ENCODE measurements at regions not wholly inside any gene's neighbourhood (a gene's known extent, or its start where the extent isn't known, plus 50 kb on each side); places are given as distances from the start of the nearest gene placed in this dataset.

DNA sequence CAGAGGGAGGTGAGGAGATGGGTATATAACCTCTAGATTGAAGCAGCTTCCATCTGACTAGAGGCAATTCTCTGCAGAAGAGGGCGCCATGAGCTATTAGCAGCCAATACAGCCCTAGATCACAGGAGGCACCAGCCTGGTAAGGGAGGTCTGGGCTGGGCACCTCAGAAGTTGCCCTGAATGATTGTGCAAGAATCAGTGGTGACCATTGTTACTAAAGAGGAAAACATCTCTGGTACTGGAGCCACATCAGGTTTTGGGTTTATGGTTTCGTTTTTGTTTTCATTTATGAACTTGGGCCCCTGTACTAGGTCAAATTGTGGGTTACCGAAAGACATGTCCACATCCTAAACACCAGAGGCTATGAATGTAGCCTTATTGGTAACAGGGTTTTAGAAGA is 342.0 kb downstream of the MLLT3 start:
- TF ChIP-seq, protein P1, sequence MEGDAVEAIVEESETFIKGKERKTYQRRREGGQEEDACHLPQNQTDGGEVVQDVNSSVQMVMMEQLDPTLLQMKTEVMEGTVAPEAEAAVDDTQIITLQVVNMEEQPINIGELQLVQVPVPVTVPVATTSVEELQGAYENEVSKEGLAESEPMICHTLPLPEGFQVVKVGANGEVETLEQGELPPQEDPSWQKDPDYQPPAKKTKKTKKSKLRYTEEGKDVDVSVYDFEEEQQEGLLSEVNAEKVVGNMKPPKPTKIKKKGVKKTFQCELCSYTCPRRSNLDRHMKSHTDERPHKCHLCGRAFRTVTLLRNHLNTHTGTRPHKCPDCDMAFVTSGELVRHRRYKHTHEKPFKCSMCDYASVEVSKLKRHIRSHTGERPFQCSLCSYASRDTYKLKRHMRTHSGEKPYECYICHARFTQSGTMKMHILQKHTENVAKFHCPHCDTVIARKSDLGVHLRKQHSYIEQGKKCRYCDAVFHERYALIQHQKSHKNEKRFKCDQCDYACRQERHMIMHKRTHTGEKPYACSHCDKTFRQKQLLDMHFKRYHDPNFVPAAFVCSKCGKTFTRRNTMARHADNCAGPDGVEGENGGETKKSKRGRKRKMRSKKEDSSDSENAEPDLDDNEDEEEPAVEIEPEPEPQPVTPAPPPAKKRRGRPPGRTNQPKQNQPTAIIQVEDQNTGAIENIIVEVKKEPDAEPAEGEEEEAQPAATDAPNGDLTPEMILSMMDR (IDR thresholded peaks at IDR 0.05), result no peak
- ChIA-PET POLR2A (no interaction called here), CTCF (no interaction called here)
- H3K27me3 Mint-ChIP-seq, result no peaks in the 10 kb centered on the region
- intact Hi-C loops (cut with DNase I, micrococcal nuclease), result no loop called here
- ATAC-seq (ENCODE audit: poor library complexity), result no peak
- H3K27ac ChIP-seq (ENCODE audit: low read depth in 1 of 2, low read length in 2 of 2), result no peak overlapping the region
- H3K9me3 ChIP-seq (ENCODE audit: control insufficient read depth in 1 of 2, insufficient read depth in 1 of 2, low read length in 2 of 2), result peaks cover 3 to 4% of the 10 kb centered on the region in 2 experiments
- peaks cover 4% of the 10 kb centered on the region for H3K4me1 Mint-ChIP-seq (ENCODE audit: low read depth)
- H3K27ac Mint-ChIP-seq, result no peak overlapping the region
- peaks cover 2% of the 10 kb centered on the region for H3K9me3 Mint-ChIP-seq
- H3K36me3 ChIP-seq (ENCODE audit: insufficient read depth, low read length), result no peaks in the 10 kb centered on the region
- H3K4me1 ChIP-seq (ENCODE audit: insufficient read depth, low read length), result no peaks in the 10 kb centered on the region
- no peak for DNase-seq
- H3K4me3 ChIP-seq (ENCODE audit: low read length), result no peak overlapping the region
- no peaks in the 10 kb centered on the region for H3K36me3 Mint-ChIP-seq (ENCODE audit: low read depth)
- H3K4me3 Mint-ChIP-seq, result no peak overlapping the region
- H3K27me3 ChIP-seq (ENCODE audit: control insufficient read depth in 1 of 2, insufficient read depth in 2 of 2, low read length in 2 of 2), result no peaks in the 10 kb centered on the region

GRCh38 chr9:20276762-20277161 is 345.5 kb downstream of the MLLT3 start:
- no peak for ATAC-seq (ENCODE audit: poor library complexity)
- POLR2A ChIA-PET, result no interaction called here
- Histone ChIP-seq H3K27ac (ENCODE audit: low read depth in 1 of 2, low read length in 2 of 2) (no peak overlapping the region), H3K4me1 (ENCODE audit: insufficient read depth, low read length) (no peaks in the 10 kb centered on the region), H3K4me3 (ENCODE audit: low read length) (no peak overlapping the region), H3K9me3 (ENCODE audit: control insufficient read depth in 1 of 2, insufficient read depth in 1 of 2, low read length in 2 of 2) (peaks cover 3 to 4% of the 10 kb centered on the region in 2 experiments), H3K36me3 (ENCODE audit: insufficient read depth, low read length) (no peaks in the 10 kb centered on the region), H3K27me3 (ENCODE audit: control insufficient read depth in 1 of 2, insufficient read depth in 2 of 2, low read length in 2 of 2) (no peaks in the 10 kb centered on the region)
- CTCF ChIA-PET, result no interaction called here
- Mint-ChIP-seq H3K4me1 (ENCODE audit: low read depth) (no peaks in the 10 kb centered on the region), H3K4me3 (no peak overlapping the region), H3K27ac (no peak overlapping the region), H3K36me3 (ENCODE audit: low read depth) (no peaks in the 10 kb centered on the region), H3K27me3 (no peaks in the 10 kb centered on the region), H3K9me3 (peaks cover 2% of the 10 kb centered on the region)
- DNase-seq, result no peak
- TF ChIP-seq, protein P1 (IDR thresholded peaks at IDR 0.05), result no peak
- intact Hi-C loops (cut with DNase I, micrococcal nuclease), result loop anchor here in 1 of 2 experiments (10.0 kb wide), 1 partner anchor 668 kb away; no protein-coding TSS in a partner anchor

DNA sequence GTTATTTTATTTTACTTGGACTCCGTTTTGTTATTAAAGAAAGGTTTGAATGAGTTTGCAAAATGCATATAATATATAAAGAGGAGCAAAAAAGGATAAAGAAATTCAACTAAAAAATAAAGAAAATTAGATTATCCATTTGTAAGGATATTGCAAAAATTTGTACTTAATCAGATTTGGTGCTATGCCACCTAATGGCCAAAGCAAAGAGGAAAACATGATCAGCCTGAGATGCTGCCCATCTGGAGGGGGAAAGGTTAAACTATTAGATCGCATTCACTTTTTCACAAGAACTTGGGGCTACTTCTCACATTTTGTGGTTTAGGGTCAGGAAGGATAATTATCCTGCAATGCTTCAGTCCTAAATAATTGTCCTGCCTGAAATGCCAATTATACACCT is 350.6 kb downstream of the MLLT3 start:
- TF ChIP-seq, protein P1 (IDR thresholded peaks at IDR 0.05), result no peak
- H3K27ac ChIP-seq (ENCODE audit: low read depth in 1 of 2, low read length in 2 of 2), result no peak overlapping the region
- Mint-ChIP-seq H3K4me3 (no peak overlapping the region), H3K4me1 (ENCODE audit: low read depth) (peaks cover 6% of the 10 kb centered on the region), H3K27ac (no peak overlapping the region), H3K36me3 (ENCODE audit: low read depth) (no peaks in the 10 kb centered on the region), H3K9me3 (peaks cover 2% of the 10 kb centered on the region), H3K27me3 (no peaks in the 10 kb centered on the region)
- H3K36me3 ChIP-seq (ENCODE audit: insufficient read depth, low read length), result no peaks in the 10 kb centered on the region
- ChIA-PET POLR2A (interaction anchor here (0.6 kb wide), 1 partner anchor 675 kb away, joined by 3 read pairs; no protein-coding TSS in a partner anchor), CTCF (no interaction called here)
- H3K4me1 ChIP-seq (ENCODE audit: insufficient read depth, low read length), result no peaks in the 10 kb centered on the region
- no peak for ATAC-seq (ENCODE audit: poor library complexity)
- H3K4me3 ChIP-seq (ENCODE audit: low read length), result no peak overlapping the region
- H3K9me3 ChIP-seq (ENCODE audit: control insufficient read depth in 1 of 2, insufficient read depth in 1 of 2, low read length in 2 of 2), result peaks cover 0 to 2% of the 10 kb centered on the region in 2 experiments
- intact Hi-C loops (cut with DNase I, micrococcal nuclease), result loop anchor here in 1 of 2 experiments (10.0 kb wide), 1 partner anchor 673 kb away; no protein-coding TSS in a partner anchor
- no peaks in the 10 kb centered on the region for H3K27me3 ChIP-seq (ENCODE audit: control insufficient read depth in 1 of 2, insufficient read depth in 2 of 2, low read length in 2 of 2)
- no peak for DNase-seq
